HG02759 (cell line): ENCODE measurements at regions not wholly inside any gene's neighbourhood (a gene's known extent, or its start where the extent isn't known, plus 50 kb on each side); places are given as distances from the start of the nearest gene placed in this dataset.
"Not testable (repeated sequence)": the region's sequence is repeated elsewhere in the genome, so short reads cannot be mapped to it uniquely, and the experiment has no call there.

ENCODE experiments used
- ATAC-seq: cut with Tn5 transposase; IDR thresholded peaks from one replicate; pipeline ENCODE4 v1.9.1; 2021; ENCODE audit warnings: mild to moderate bottlenecking, moderate library complexity; ENCODE audit not compliant: unreplicated experiment

- no peak for ATAC-seq
Observed at GRCh38 chr3:191959876-191960413, 499.0 kb downstream of the PYDC2 start.

DNA sequence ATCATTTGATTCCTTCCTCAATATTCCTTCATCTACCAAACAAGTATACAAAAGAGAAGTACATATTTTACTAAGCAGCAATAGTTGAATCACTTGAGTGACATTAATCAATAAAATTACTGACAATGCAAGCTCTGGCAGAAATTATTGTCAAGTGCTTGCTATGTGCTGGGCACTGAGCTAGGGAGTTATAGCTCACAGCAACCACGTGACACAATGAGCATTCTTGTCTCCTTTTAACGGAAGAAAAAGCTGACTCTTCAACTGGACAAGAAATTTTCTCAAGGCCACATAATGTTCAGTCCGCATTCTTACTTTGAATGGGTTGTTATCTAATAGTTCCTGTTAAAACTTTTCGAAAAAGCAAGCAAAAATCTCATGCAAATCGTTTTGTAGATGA is 500.1 kb downstream of the PYDC2 start:
- no peak for ATAC-seq

DNA sequence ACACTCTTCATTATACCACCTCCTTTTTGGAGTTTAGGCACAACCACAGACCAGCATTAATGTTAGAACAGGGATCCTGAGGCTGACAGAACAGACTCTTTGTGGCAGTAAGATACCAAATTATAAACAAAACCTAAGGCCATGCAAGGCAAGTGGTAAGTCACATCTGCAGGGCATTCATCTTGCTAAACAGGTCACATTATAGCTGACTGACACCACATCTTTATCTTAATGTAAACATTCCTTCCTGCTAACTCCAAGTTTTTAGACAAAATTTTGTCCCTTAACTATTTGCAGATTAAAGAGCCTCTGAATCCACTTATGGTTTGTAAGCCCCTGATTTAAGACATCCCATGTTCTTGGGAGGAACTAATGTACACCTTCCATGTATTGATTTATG is 500.6 kb downstream of the PYDC2 start:
- no peak for ATAC-seq

- ATAC-seq, result no peak
Observed at GRCh38 chr3:191962324-191962723, 501.4 kb downstream of the PYDC2 start.

- no peak for ATAC-seq
Observed at GRCh38 chr3:191963182-191963581, 502.2 kb downstream of the PYDC2 start.

GRCh38 chr3:191966556-191966955 is 505.6 kb downstream of the PYDC2 start:
- no peak for ATAC-seq

GRCh38 chr3:191968299-191968698 is 507.3 kb downstream of the PYDC2 start:
- no peak for ATAC-seq

DNA sequence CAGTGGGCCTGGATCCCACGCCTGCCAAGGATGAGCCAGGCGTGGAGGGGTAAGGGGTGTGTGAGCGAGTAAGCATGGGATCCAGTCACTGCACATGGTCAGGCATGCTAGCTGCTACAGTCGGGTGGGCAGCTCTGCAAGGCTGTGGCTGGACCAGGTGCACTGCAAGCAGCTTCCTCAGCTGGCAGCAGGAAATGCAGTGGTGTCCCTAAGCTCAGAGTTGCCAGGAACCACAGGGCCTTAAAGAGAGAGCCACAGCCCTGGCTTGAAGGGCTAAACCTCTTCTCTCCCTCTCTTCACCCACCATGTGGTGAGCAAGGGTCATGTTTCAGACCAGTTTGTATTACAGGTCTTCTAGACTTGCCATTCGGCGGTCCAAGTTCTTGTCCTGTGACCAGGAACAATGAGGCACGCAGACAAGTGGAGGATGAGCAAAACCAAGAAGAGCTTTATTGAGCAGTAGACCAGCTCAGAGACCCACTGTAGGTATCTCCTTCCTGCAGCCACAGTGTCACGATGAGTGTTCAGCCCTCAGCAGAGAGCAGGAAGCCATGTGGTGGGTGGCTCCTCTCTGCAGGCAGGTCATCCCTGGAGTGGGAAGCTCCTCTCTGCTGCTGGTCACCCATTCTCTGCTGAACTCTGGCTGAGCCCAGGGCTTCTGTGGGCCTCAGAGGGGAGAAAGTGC is 511.9 kb downstream of the PYDC2 start:
- ATAC-seq, result peak; percentile 66

DNA sequence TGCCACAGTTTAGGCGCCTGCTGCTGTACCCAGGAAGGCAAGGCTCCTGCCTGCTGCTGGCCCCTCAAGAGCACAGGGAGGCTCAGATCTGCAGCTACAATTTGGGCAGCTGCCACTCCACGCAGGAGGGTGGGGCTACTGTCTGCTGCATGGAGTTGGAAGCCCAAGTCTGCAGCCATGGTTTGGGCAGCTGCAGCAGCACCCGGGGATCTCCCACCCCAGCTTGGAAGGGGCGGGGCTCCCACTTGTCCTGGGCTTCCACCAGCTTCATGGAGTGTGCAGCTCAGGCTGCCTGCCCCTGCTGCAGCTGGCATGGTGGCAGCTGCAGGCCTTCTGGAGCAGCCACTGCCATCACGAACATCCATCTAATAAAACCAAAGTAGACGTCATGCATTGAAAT is 512.9 kb downstream of the PYDC2 start:
- ATAC-seq, result no peak

- ATAC-seq, result no peak
Observed at GRCh38 chr3:191975936-191976335, 515.0 kb downstream of the PYDC2 start.

- ATAC-seq, result no peak
Observed at GRCh38 chr3:191980443-191980842, 519.5 kb downstream of the PYDC2 start.

DNA sequence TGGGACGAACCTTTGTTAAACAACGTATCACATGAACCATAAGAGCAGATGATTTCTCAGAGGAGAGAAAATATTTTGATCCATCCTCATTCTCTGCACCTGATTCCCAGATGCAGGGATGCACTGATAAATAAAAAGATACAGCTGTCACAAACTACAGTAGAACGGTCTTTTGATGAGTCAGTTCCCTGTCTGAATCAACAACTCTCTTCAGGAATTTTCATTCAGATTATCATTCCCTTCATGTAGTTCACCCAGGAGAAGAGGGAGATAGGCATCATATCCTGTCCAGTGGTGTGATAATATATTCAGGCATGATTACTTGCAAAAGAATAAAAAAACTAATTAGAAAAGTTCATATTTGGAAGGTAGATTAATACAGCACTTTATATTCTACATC is 521.5 kb downstream of the PYDC2 start:
- no peak for ATAC-seq

- ATAC-seq, result no peak
Observed at GRCh38 chr3:191985691-191986090, 524.7 kb downstream of the PYDC2 start.

- no peak for ATAC-seq
Observed at GRCh38 chr3:191987831-191988350, 526.9 kb downstream of the PYDC2 start.

GRCh38 chr3:191993952-191994351 is 533.0 kb downstream of the PYDC2 start:
- ATAC-seq, result not testable (repeated sequence)

- ATAC-seq, result no peak
Observed at GRCh38 chr3:191997093-191997492, 536.1 kb downstream of the PYDC2 start.

DNA sequence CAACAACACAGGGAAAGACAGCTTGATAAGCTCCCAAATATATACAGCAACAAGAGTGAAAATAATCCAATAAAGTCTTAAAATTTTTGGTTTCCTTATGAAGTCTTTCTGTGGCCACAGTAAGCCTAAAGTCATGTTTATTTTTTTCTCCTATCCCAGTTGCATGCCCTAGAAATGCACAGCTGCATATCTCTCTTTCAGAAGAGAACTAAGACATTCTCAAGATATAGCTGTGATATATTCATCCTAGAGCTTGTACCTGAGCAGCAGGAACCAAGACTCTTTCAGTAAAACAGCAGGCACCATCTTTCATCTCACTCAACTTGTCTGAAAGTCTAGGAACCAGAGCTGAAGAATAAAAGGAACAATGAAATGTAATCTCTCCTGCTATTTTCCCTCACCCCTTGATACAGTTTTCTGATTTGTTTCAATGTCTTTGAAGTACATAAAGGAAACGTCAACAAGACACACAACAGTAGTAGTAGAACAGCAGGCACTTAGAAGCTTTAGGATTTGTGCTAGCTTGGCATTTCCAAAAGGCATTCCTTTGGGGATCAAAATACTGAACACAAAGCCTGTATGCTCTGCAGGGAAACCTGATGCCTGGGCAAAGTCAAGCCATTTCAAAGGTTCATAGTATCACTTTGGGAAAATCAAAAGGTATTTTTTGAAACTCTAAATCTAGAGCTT is 536.8 kb downstream of the PYDC2 start:
- ATAC-seq, result no peak

- ATAC-seq, result no peak
Observed at GRCh38 chr3:192001218-192001617, 540.3 kb downstream of the PYDC2 start.

GRCh38 chr3:192005989-192006388 is 545.0 kb downstream of the PYDC2 start:
- ATAC-seq, result no peak

- ATAC-seq, result no peak
Observed at GRCh38 chr3:192009903-192010302, 548.9 kb downstream of the PYDC2 start.

GRCh38 chr3:192010490-192010889 is 549.5 kb downstream of the PYDC2 start:
- ATAC-seq, result no peak

GRCh38 chr3:192011137-192011536 is 550.2 kb downstream of the PYDC2 start:
- no peak for ATAC-seq
